RKO (cell line): ENCODE measurements at regions not wholly inside any gene's neighbourhood (a gene's known extent, or its start where the extent isn't known, plus 50 kb on each side); places are given as distances from the start of the nearest gene placed in this dataset.
"Not testable (repeated sequence)": the region's sequence is repeated elsewhere in the genome, so short reads cannot be mapped to it uniquely, and the experiment has no call there.

ENCODE experiments used
- DNase-seq: peaks from one replicate; pipeline ENCODE4 v3.0.0-alpha.2; 2016; ENCODE audit warnings: low spot score

DNA sequence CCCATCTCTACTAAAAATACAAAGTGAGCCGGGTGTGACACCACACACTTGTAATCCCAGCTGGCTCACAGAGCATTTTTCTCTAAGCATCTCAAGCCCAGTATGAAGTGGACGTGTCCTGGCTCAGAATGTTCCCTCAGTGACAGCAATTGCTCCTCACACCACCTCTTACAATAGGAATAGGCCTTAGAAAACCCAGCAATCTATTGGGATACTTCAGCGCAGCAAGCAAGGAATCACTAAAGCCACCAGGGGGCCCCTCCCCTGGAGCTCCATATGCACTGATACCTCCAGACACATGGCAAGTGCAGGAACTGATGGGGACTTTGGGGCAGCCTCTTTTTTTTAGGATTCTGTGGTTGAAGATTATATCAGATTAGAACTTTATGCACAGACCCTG, 82.5 kb upstream of the GOLGA6L6 start:
- peak; percentile 46 for DNase-seq

DNA sequence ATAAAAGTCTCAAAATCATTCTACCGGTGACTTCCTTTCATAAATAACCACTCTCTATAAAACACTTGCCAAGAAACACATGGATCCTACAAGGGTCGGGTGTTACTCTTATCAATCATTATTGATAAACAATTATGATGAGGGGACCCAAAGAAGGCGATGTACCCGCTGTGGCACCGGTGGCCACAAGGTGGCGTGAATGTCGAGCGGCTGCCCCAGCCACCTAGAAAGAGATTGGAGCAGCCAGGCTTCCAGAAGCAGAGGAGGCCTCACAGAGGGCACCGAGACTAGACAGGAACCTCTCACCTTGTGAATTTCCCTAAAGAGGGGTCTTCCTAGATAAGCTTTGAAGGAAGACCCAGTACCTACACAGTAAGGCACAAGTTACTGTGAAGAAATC, 80.5 kb upstream of the GOLGA6L6 start:
- not testable (repeated sequence) for DNase-seq

DNA sequence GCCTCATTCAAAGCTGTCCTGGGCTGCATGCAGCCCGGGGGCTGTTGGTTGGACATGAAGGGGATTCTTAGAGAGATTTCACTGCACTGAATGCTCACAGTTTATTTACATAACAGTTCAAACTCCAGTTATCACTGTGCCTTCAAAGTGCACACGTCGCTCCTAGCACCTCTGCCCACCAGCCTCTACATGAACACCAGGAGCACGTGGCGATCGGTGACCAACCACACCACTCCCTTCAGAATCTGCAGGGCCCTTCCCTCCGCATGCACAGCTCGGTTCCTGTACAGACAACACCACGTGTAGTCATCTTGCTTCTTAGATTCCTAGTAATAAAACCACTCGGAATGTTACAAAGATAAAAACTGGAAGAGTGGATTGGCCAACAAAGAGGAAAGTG, 72.9 kb upstream of the GOLGA6L6 start:
- DNase-seq: not testable (repeated sequence)

DNA sequence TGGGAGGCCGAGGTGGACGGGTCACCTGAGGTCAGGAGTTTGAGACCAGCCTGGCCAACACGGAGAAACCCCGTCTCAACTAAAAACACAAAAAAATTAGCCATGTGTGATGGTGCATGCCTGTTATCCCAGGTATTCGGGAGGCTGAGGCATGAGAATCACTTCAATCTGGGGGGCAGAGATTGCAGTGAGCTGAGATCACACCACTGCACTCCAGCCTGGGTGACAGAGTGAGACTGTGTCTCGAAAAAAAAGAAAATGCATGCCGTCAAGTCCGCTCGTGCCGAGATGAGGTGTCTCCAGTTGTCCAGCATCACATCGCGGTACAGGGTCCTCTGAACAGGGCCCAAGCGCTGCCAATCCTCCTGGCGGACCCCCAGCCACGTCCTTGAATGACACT, 71.2 kb upstream of the GOLGA6L6 start:
- not testable (repeated sequence) for DNase-seq

DNA sequence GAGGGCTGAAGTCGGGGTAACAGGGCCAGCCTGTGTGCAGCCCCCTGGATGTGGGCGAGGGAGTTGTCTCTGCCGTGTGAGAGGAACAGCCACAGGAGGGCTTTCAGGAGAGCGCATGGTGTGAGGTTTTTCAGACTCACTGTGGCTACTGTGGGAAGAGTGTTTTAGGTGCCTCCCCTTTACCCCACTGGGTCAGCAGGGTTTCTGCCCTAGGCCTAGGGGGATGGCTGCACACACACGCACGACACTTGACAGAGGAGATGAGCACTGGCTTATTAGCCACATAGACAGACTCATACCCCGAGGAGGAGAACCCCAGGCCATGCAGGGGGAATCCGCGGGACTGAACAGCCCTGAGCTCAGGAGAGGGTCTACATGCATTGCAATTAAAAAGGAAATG, 70.8 kb upstream of the GOLGA6L6 start:
- DNase-seq: not testable (repeated sequence)

DNA sequence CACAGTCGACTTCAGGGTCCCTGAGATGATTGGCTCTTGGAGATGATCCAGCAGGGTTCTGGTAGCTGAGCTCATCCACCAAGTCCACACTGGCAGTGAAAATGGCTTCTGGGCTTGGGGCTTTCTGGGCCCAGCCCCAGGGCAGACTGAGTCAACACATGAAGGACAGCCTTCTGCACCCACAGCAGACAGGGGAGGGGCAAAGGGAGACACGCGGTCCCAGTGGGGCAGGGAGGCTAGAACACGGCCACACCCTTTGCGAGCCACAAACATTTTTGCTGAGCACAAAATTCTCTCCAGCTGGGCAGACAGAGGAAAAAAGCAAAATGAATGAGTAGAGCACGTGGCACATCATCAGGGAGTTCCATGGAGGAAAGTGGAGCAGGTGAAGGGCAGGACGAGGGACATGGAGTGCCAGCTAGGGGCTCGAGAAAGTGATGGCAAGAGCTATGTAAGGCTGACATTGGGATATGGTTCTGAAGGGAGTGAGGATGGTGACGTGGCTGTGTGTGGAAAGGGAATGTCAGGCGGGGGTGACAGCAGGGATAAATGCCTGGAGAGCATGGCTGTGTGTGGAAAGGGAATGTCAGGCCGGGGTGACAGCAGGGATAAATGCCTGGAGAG, 70.2 kb upstream of the GOLGA6L6 start:
- DNase-seq: not testable (repeated sequence)

DNA sequence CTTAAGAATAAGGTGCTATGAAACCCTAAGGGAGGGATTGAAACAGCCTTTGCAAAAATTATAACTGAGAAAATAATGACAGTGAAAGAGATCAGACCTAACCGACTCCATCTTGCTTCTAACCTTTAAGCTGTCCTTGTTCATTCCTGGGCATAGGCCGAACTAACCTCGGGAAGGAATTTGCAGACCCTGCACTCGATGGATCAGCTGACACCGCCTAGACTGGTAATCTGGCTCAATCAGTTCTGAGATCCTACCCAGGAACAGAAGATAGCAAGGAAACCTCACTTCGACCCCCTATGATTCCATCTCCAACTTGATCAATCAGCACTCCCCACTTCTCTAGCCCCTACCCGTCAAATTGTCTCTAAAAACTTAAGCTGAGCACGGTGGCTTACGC, 66.6 kb upstream of the GOLGA6L6 start:
- not testable (repeated sequence) for DNase-seq

DNA sequence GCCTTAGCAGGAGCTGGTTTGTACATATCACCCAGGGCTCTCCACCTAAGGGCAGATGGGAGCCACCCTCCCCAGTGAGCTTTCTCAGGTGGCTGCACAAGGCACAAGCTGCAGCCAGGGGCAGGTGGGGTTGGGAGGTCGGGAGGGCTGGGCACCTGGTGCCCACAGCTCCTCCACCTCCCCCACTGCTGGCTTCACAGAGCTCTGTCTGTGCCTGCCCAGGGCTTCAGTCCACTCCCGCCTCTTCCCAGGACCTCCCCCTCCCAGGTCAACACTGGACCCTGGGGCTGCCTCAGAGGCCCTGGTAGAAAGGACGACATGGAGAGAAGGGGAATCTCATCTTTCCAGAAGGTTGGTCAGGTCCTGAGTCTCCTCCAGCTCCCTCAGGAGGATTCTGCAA, 55.6 kb upstream of the GOLGA6L6 start:
- not testable (repeated sequence) for DNase-seq

DNA sequence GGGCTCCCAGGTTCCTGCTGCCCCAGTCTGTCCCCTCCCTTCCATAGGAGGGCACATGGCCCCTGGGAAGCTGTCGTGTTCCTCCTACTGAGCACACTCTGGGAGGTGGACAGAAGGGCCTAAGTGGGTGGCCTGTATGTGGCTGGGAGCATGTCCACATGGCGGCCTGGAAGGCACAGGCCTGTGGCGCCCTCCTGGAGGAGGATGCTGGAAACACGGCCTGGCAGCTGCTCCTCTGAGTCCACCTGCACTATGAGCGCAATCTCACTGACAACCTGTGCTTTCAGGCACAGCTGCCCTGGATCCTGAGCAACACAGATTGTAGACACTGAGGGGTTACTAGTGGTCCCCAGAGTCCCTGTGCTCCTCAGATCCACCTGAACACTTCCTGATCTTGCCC, 52.6 kb upstream of the GOLGA6L6 start:
- not testable (repeated sequence) for DNase-seq

DNA sequence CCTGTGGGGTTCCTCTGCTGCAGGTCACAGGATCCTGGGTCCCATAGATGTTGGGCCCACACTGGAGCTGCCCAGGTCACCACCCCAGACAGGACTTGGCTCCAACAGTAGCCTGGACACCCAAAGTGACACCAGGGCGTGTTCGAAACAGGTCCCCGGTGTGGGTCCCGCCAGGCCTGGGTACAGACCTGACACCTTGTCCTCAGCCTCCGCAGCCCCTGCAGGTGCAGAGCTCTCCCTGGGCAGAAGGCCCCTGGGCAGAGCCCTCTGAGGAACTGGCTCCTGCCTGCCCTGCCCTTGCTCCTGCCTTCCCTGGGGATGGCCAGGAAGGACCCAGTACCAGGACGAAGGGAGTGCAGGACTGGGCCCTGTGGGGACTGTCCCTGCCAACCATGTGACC, 50.3 kb upstream of the GOLGA6L6 start:
- not testable (repeated sequence) for DNase-seq
